Activated naive CD4-positive, alpha-beta T cell (primary cell): ENCODE measurements at regions not wholly inside any gene's neighbourhood (a gene's known extent, or its start where the extent isn't known, plus 50 kb on each side); places are given as distances from the start of the nearest gene placed in this dataset.
"Not testable (repeated sequence)": the region's sequence is repeated elsewhere in the genome, so short reads cannot be mapped to it uniquely, and the experiment has no call there.

ENCODE experiments used
- DNase-seq, 4 experiments: peaks; one replicate each; lab custom pipeline; 2025; lab: John Stamatoyannopoulos, UW

DNA sequence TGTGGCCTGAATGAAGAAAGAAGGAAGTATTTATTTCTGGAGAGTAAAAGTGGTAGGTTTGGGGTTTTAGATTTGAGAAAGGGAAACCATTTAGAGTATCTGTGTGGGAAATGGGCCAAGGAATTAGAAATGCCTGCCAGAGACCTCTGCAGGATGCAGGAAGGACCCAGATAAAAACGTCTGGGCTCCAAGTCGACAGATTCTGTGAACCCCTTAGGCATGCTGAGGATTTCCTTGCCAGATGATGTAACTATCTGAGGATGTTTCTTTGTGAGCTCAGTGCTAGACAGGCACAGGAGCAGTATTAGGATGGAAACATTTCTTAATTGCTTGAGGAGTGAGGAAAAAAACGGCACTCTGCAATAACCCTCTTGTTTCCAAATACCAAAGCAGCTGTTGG lies 251.8 kb upstream of the DMRT1 start:
- no peak for DNase-seq

DNA sequence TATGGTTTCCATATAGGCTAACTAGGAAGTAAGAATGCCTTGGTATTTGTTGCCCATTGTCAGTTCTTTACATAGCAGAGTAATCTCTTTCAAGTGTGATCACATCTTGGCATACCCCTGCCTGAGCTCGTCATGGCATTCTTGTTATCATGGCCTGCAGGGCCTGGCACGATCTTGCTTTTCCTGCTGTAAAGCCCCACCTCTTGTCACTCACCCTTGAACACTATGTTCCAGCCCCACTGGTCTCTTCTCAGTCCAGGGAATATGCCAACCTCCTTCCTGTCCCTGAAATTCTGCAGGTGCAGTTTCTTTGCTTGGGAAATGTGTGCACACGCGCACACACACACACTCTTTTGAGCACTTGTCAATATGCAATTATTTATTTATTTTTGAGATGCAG lies 250.2 kb upstream of the DMRT1 start:
- DNase-seq = no peak

DNA sequence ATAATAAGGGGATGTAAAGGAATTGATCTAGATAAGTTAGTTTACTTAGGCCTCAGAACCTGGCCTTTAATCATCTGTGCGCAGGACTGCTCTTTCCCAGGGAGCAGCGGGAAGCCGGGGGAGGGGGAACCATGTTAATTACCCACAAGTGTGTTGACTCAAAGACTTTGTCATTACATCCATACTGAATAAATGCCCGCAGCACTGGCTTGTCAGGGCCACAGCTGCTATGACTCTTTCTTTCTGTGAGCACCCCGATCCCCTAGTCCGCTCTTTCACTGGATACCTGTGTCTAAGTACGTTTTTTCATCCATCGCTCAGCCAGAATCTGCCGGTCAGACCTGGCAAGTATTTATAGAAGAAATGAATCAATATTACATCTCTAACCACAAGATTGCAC lies 249.3 kb upstream of the DMRT1 start:
- DNase-seq = no peak

DNA sequence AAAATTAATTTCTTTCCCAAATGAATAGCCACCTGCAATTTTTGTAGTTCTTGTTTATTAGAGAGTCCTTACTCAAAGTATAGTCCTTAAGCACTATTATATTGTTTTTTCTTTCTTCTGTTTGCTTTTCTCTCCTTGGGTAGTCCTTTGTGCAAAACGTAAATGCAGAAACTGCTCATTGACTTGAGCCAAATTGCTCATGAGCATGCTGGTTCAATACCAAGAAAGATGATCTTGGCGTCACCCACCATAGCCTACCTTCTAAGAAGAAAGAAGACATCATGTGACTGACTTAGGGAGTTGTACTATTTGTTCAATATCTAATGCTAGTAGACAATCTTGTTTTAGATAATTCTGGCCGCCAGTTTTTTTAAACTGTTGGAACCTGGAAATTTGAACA lies 248.8 kb upstream of the DMRT1 start:
- no peak for DNase-seq

GRCh38 chr9:593809-594208 lies 247.7 kb upstream of the DMRT1 start:
- no peak for DNase-seq

DNA sequence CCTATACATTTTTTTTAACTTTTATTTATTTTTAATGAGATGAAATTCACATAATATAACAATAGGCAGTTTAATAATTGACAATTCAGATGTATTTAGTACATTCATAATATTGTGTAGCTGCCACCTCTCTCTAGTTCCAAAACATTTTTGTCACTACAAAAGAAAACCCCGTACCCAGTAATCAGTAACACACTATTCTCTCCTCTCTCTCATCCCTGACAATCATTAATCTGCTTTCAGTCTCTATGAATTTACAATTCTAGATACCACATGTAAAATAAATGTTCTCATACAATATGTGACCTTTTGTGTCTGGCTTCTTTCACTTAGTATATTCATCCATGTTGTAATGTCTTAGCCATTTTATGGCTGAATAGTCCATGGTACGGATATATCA lies 244.8 kb upstream of the DMRT1 start:
- no peak for DNase-seq

- DNase-seq = no peak
Observed at GRCh38 chr9:600006-600405, 241.5 kb upstream of the DMRT1 start.

- DNase-seq = no peak
Observed at GRCh38 chr9:602716-603115, 238.8 kb upstream of the DMRT1 start.

DNA sequence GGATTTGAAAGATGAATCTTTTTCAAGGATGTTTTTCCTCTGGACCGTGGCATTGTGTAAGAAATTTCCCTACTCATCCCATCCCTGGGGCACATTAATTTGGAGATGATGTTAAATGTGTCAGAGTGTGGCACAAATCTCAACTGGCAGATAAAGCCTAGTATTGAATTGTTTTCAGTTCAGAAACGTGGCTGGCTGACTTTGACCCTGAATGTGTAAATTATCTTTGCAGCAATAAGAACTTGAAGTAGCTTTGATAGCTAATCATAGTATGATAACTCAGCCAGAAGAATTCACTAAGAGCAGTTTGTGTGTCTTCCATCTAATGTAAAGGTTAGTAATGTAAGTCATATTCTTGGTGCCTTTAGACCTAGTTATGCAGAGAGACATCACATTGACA lies 238.4 kb upstream of the DMRT1 start:
- no peak for DNase-seq

- no peak for DNase-seq
Observed at GRCh38 chr9:607417-607816, 234.1 kb upstream of the DMRT1 start.

DNA sequence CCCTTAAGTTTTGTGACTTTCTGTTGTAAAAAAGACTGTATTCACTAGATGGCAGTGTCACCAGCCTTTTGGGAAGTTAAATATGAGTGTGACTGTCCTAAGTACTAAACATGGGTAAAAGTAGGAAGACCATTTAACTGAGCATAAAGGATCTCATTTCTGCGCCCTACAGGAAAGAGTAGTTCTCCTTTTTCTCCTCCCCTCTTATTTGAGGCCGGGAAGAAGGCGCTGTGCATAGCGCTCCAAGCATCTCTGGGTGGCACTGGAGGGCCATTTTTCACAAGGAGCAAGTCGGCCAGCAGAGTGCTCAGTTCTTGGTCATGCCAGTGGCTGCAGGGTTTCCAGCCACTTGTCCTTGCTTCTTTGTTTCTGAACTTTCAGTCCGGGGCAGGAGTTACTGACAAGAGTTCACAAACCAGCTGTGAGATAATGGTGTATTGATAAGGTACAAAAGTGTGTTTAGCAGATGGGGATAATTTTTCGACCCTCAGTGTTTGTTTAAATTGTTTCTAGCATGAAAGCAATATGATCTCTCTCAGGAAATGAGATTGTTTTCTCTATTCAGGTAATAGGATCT lies 227.6 kb upstream of the DMRT1 start:
- DNase-seq = peak in 1 of 4 experiments; percentile 6

- no peak for DNase-seq
Observed at GRCh38 chr9:614431-614830, 227.1 kb upstream of the DMRT1 start.

DNA sequence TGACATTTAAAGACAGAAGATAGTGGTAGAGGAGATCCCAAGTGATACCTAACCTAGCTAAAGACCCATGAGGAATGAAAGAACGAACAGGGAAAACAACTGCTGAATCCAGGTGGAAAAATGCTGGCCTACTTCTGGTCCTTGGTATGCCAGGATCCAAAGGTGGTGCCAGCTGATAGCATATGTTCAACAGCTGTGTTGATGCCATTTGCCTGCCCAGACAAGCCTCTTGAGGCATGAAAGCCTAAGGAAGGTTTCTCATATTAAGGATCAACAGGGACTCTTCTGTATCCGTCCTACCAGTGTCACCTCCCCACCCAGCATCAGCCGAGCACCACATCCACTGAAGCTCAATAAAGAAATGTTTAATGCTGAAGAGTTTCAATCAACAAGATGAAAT lies 225.7 kb upstream of the DMRT1 start:
- no peak for DNase-seq

DNA sequence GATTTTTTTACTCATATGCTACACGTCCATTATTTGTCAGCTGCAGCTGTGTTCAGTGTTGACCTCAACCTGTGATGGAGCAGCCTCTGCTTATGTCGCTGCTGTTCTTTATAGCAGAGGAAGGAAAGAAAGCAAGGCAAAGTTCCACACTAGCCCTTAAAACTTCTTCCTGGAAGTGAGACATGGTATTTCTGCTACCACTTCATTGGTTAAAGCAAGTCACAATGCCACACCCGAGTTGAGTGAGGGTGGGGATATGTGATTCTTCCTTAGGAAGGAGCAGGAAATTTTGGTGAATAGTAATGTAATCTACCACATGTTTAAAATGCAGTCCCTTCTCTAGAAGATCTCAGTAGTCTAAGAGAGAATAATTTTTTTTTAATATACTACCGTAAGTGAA lies 224.8 kb upstream of the DMRT1 start:
- DNase-seq = no peak

DNA sequence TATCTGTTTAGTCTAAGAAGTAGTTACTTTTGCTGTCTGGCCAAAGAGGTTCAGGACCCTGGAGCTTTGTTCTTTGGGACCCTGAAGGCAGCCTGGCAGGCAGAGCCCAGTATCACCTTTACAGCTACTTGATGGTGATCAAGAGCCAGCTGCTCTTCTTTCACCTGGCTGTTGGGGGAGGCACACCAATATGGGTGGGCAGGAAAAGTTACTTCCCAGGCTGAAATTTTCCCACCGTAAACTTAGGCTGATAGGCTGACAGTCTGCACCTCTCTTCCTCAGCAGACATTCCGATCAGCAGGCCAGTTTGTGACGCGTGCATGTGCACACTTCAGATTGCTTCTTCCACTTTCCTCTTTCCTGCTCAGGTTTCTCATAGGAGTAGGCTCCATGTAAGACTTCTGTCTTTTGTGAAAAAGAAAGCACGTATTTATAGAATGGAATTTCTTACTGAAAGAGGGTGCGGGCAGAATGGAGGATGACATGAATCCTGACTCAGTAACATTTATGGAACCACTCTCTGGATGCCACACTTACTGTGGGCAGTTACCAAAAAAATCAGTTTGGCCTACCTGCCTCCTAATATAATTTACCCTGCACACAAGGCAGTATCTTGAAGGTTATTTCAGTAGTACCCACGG lies 223.9 kb upstream of the DMRT1 start:
- no peak for DNase-seq

- DNase-seq = no peak
Observed at GRCh38 chr9:618478-618877, 223.0 kb upstream of the DMRT1 start.

DNA sequence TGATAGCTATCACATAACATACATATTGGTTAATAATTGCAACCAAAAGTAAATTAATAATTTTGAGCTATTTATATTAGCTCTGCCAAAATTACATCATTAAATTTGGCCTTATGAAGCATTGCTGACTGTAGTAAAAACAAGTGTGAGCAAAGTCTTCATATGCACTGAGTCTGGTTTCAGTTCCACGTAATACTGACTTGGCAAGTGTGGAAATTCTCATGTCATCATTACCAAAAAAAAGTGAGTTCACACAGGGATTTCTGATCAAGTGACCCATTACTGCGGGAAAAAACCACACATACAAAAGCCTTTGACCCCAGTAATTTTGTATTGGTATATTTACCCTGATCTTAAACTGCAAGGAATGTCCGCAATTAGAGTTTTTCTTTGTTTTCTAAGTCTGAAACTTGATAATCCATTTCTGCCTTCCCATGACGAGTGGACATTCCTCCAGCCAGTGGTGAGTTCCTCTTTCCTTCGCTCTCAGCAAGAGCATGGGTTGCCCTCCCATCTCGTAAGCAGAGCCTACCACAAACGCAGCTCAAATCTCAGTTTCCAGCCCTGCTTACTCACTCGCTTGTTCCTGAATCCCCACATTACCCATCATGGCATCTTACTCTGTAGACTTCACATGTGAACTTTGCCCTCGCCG lies 220.2 kb upstream of the DMRT1 start:
- no peak for DNase-seq

- no peak for DNase-seq
Observed at GRCh38 chr9:624935-625500, 216.5 kb upstream of the DMRT1 start.

GRCh38 chr9:625613-626012 lies 215.9 kb upstream of the DMRT1 start:
- DNase-seq = no peak

- DNase-seq = not testable (repeated sequence)
Observed at GRCh38 chr9:626114-626513, 215.4 kb upstream of the DMRT1 start.

GRCh38 chr9:626596-626995 lies 214.9 kb upstream of the DMRT1 start:
- no peak for DNase-seq

- DNase-seq = no peak
Observed at GRCh38 chr9:627336-627970, 214.0 kb upstream of the DMRT1 start.

DNA sequence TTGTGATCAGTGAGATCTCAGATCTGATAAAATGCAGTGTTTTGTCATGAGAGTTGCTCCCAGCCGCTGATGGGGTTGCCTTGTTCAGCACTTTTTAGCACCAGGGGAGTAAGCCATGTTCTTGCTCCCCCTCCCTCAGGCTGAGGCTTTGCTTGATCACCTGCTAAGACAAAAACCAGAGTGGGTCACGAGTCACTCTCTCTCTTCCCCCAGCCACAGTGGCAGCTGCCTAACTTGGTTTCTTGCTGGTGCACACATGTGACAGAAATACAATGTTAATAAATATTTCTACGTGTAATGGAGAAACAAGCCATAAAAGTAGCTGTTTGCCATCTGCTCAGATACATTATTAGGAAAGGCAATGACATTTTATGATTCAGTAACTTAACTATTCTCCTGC lies 212.4 kb upstream of the DMRT1 start:
- no peak for DNase-seq
